ENCODE measurements at regions not wholly inside any gene's neighbourhood (a gene's known extent, or its start where the extent isn't known, plus 50 kb on each side); places are given as distances from the start of the nearest gene placed in this dataset.

- TF ChIP-seq POLR2A (IDR thresholded peaks at IDR 0.05; ENCODE audit: low read length): no peak
- no peak for TF ChIP-seq GATA1 (IDR thresholded peaks at IDR 0.05; ENCODE audit: low read depth, low read length)
These were observed 466.1 kb upstream of the ATP11B start for GRCh38 chr3:182327196-182327681.
